Activated CD4-positive, CD25-positive, alpha-beta regulatory T cell treated with anti-CD3 and anti-CD28 coated beads, Interleukin-2, amount 50 U/mL, for 16 hours (primary cell): ENCODE measurements at regions not wholly inside any gene's neighbourhood (a gene's known extent, or its start where the extent isn't known, plus 50 kb on each side); places are given as distances from the start of the nearest gene placed in this dataset.
"Not testable (repeated sequence)": the region's sequence is repeated elsewhere in the genome, so short reads cannot be mapped to it uniquely, and the experiment has no call there.

Source experiments
- DNase-seq: peaks from one replicate; pipeline ENCODE4 v3.0.0-alpha.2; 2020; ENCODE audit warnings: low read depth, low spot score

DNA sequence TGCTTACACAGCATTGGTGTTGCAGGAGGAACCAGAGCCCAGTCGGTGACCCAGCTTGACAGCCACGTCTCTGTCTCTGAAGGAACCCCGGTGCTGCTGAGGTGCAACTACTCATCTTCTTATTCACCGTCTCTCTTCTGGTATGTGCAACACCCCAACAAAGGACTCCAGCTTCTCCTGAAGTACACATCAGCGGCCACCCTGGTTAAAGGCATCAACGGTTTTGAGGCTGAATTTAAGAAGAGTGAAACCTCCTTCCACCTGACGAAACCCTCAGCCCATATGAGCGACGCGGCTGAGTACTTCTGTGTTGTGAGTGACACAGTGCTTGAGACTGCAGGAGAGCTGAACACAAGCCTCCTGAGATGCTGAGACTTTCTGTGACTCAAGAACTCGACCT, 173.3 kb upstream of the OR4E1 start:
- DNase-seq, result not testable (repeated sequence)

DNA sequence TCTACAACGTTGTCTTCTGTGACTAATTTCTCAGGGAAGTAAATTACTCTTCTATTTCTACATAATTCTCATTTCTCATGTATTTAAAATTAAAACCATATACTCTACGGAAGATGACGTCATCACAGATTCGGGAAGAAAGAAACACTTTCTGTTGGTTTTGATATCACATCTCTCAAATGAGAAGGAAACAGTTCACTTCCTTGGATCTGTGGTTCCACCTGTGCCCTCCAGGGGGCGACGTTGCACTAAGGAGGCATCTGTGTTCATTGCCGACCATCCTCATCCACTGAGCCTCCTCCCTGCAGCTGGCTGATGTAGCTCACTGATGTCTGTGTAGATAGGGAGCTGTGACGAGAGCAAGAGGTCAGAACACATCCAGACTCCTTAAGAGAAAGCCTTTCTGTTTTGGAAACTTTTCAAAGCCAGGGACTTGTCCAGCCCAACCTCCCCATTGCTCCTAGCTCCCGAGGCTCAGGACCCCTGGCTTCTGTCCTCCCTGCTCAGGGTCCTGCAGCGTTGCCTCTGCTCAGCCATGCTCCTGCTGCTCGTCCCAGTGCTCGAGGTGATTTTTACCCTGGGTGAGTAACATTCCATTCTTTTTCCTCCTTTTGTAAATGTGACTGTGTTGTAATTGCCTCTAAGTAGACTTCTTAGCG, 172.7 kb upstream of the OR4E1 start:
- peak; percentile 39 for DNase-seq

DNA sequence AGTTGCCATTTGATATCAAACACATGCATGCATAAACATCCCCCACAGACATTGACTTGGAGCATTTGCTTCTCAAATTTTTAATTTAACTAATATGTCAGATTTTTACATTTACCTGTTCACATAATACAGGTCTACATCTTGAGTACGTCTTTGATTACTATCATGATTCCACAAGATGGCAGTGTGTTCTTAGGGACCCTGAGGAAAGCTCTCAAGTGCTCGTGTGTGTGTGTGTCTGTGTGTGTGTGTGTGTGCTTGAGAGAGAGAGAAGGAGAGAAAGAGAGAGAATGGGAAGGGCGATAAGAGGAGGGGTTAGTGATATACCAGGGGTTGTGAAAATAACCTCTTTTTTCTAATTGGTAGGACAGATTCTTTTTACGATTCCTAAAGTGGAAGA, 167.1 kb upstream of the OR4E1 start:
- no peak for DNase-seq

DNA sequence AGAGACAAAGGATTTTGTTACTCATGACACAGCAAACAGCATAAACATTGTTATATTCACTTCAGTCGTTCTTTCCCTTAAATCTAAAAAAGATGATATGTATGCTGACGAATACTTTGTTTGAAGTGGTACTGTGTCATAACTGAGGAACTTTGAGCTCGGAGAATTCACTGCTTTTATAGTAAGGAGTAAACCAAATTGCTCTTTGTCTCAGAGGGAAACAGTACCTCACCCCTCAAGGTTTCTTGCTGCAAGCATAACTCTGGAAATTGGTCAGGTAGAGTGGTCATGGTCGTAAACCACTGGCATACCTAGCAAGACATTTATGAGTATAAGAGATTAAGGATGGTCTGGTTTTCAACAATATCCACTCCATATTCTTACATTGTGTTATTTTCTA, 160.2 kb upstream of the OR4E1 start:
- DNase-seq, result no peak

DNA sequence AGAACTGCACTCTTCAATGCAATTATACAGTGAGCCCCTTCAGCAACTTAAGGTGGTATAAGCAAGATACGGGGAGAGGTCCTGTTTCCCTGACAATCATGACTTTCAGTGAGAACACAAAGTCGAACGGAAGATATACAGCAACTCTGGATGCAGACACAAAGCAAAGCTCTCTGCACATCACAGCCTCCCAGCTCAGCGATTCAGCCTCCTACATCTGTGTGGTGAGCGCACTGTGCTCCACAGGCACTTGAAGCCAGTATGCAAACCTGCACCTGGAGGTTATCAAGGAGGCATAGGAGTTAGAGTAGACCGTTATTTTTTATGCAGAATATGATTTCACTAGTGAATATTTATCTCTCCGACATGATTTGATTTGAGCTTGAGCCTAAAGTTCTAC, 152.2 kb upstream of the OR4E1 start:
- no peak for DNase-seq

DNA sequence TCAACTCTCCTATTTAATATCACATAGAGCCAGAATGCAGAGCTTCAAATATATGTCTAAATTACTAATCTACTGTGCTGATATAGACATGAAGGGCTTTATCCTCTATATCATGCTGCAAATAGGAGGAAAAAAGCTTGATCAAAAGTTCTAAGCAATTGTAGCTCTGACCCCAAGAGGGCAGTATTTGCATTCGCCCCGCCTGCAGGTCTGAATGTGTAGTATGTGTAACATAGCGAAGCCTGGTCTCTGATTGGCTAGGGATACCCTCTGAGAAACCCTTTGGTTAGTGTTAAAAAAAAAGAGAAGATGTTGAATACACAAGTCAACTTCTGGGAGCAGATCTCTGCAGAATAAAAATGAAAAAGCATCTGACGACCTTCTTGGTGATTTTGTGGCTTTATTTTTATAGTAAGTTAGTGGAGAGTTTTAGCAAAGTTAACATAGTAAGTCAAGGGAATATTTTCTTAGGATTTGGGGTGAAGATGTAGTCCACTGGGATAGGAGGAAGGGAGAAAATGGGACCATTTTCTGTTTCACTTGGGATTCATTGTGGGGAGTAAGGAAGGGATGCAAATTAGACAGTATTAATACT, 151.6 kb upstream of the OR4E1 start:
- DNase-seq, result peak; percentile 18

DNA sequence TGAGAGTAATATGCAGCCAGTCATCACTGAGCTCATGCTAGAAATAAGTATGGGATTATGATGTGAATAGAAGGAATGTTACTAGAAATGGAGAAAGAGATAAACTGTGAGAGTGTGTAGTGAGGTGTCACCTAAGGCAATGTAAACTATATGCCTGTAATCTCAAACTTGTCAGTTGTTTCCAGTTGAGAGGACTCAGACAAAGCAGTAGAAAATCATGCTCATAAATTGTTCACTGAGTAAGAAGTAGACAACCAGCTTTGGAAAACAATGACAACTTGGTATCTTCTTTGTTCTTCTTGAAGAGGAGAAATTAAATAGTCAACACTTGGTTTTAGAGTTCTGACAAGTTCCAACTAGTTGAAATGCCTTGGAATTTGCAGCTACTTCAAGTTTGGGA, 148.5 kb upstream of the OR4E1 start:
- DNase-seq, result no peak

DNA sequence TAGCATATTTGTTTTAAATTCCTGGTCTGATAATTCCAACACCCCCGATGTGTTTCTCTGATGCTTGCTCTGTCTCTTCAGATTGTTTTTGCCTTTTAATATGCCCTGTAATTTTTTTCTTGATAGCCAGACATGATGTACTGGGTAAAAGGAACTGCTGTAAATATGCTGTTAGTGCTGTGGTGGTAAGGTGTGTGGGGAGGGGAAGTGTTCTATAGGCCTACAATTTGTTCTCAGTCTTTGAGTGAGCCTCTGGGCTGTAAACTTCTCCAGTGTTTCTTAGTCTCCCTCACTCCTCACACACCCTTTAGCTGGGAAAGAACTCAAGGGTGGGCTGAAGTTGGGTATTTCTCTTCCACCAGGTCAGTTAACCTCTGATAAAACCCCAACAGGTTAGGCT, 147.0 kb upstream of the OR4E1 start:
- no peak for DNase-seq

DNA sequence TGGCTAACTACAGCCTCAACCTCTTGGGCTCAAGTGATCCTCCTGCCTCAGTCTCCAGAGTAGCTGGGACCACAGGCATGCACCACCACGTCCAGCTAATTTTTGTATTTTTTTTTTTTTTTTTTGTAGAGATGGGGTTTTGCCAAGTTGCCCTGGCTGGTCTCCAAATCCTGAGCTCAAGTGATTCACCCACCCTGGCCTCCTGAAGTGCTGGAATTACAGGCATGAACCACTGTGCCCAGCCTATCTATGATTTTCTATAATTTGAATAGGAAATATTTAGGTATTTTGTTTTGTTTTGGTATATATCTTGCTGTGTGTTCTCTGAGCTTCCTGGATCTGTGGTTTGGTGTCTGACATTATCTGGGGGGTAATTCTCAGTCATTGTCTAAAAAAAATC, 146.3 kb upstream of the OR4E1 start:
- DNase-seq, result not testable (repeated sequence)

DNA sequence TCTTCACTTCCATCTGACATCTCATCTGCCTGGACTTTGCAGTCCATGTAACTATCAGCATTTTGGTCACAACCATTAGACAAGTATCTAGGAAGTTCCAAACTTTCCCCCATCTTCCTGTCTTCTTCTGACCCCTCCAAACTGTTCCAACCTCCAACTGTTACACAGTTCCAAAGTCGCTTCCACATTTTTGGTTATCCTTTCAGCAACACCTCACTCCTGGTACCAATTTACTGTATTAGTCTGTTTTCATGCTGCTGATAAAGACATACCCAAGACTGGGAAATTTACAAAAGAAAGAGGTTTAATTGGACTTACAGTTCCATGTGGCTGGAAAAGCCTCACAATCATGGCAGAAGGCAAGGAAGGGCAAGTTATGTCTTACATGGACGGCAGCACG, 143.4 kb upstream of the OR4E1 start:
- not testable (repeated sequence) for DNase-seq

DNA sequence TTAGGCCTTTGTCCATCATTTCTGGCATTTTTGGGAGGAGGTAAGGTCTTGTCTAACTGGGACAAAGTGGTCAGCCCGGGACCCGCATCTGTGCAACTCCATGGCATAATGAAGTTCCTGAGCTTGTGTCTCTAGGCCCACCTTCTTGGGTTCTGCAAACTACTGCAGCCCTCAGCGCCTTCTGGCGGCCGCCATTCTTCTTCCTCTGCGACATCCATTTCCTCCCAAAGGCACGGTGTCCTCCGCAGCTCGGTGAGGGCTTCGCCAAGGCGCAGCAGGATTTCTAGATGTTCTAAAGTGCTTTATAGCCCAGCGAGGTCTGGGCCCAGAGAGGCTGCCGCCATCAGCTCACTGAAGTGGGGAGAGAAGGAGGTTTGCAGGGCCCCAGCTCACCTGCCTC, 134.4 kb upstream of the OR4E1 start:
- no peak for DNase-seq

DNA sequence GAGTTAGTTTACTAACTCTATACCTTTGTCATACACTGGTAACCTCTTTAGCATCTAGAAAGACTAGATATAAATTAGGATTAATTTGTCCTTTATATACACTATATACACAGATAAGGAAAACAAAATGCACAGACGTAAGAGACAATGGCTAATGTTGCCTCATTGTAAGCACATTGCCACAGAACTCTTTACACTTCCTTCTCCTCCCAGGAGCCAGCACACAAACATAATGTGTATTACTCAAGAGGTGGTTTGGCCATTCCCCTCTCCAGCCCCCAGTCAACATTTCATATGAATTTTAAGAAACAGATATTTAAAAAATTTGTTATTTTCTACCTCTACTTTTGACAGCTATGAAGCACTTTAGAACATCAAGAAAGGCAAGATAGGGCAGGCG, 131.4 kb upstream of the OR4E1 start:
- no peak for DNase-seq

DNA sequence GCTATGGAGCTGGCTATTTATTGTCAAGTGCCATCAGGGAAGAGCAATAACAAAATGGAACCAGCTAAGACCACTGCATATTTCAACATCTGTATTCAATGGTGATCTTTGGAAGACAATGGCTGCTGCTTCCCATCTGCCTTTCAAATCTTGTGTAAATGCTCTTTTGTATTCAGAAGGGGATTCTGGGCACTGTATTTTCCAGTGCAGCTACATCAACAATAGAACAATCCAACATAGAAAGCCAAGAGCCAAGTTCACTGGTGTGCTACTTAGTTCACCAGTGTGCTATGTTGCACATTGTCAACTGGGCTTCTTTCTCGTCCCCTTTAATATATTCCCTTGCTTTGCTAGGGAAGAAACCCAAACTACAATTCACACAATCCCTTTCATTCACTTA, 128.8 kb upstream of the OR4E1 start:
- no peak for DNase-seq

DNA sequence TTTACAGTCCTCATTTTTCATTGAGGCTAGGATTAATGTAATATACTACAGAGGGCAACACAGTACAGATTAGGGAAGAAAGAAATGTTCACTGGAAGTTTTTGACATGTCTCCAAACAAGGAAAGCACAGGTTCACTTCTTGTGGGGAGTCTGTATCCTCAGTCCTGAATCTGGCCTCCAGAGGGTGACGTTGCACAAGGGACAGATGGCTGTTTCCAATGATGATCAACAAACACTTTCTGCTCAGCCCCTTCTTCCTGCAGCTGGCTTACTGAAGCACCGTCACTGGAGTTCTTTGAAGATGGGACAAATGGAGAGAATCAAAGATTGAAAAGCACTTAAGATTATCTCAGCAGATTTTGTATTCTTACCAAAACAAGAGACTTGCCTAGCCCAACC, 123.3 kb upstream of the OR4E1 start:
- DNase-seq, result no peak

DNA sequence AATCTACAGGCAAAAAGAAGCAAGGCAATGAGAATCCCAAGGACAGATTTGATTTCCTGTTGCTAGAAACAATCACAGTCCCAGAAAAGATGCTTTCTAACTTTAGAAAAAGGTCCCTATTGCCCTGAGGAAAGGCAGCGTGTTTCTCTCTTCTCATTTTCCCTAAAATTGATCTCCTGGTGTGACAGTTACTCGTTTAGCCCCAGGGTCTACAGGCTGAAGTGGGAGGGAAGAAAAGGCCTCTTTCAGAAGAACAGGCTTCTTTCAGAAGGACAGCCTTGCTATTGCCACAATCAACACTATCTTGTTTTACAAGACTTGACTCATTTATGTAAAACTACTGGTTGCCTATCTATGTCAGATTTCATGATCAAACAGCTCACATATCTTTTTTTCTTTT, 121.8 kb upstream of the OR4E1 start:
- no peak for DNase-seq

DNA sequence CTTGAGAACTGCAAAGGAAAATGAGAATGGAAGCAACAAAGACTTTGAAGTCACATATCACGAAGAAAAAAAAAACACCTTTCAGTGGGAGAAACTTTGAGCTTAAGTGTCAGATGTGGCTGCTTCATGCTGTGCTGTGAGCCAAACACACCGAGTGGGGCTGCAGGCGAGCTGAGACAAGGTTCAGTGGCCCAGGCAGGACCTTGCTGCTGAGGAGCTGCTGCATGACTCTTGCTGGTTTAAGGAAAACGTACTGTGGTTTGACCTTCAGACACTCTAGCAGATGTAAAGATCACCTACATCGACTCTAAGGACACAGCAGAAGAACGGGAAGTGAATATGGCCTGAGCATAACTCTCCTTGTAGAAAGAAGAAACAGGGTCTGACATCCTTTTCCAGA, 118.1 kb upstream of the OR4E1 start:
- no peak for DNase-seq

DNA sequence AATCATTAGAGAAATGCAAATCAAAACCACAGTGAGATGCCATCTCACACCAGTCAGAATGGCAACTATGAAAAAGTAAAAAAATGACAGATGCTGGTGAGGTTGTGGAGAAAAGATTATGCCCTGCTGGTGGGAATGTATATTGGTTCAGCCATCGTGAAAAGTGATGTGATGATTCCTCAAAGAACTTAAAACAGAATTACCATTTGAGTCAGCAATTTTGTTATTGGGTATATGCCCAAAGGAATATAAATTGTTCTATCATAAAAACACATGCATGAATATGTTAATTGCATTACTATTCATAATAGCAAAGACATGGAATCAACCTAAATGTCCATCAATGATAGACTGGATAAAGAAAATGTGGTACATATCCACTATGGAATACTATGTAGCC, 115.1 kb upstream of the OR4E1 start:
- DNase-seq, result not testable (repeated sequence)

DNA sequence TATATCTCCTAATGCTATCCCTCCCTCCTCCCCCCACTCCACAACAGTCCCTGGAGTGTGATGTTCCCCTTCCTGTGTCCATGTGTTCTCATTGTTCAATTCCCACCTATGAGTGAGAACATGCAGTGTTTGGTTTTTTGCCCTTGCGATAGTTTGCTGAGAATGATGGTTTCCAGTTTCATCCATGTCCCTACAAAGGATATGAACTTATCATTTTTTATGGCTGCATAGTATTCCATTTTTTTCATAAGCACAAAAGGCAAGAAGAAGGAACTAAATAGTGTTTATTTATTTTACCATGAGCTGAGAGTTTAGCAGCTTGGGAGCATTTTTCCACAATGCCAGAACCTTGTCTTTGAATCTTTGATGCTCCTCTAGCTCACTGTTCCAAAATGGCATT, 113.6 kb upstream of the OR4E1 start:
- DNase-seq, result not testable (repeated sequence)

DNA sequence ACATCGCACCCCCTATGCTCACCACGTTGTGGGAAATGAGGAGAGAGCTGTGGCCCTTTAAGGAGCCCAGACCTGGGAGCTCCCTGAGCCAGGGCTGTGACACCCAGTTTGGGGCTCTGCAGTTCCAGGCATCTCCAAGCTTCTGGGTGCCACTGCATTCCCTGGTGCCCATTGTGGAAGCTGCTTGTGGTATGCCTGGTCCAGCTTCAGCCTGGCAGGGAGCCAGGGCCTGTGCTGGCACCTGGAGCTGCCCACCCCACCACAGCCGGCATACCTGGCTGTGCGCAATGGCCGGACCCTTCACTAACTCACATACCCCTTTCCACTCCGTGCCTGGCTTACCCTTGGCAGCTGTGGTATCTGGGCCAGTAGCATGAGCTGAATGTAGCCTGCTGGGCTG, 107.9 kb upstream of the OR4E1 start:
- no peak for DNase-seq

DNA sequence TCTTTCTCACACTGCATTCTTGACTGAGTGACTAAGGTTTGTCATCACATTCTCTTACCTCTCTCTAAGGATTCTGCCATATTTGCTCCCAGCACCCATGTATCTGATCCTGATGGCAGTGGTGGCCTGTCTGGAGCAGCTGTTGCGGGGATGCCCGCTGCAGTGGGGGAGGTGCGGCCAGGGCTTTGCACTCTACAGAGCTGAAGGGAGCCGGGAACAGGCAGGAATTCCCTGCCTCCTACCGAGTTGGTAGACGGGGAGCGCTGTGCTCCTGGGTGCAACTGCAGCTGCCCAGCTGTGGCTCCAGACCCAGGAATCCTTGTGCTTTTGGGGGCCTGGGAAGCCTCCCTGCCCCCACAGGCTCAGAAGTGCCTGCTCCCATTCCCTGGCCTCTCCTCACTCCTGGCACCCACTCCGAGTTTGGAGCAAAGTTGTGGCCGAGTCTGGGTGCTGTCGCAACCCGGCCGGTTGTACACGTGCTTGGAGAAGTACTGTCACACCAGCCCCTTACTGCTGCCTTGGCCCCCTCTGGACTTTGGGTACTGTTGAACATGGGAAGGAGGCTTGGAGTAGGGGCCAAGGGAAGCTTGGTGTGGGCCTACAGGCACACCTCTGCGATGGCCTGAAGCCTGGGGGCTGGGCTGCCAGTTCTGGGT, 106.9 kb upstream of the OR4E1 start:
- DNase-seq, result no peak

DNA sequence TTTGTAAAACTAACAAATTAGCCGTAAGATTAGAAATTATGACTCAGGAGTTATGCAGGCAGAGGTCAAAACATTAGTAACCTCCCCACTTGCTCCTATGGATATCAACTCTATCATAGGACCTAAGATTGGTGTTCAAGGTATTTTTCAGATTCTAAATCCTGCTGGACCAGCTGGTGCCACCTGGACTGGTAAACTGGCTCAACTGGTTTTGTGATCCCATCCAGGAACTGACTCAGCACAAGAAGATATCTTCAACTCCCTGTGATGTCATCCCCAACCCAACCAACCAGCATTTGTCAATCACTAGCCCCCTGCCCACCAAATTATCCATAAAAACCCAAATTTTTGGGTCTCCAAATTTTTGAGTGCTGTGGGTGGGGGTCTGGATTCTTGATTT, 98.1 kb upstream of the OR4E1 start:
- DNase-seq, result no peak

DNA sequence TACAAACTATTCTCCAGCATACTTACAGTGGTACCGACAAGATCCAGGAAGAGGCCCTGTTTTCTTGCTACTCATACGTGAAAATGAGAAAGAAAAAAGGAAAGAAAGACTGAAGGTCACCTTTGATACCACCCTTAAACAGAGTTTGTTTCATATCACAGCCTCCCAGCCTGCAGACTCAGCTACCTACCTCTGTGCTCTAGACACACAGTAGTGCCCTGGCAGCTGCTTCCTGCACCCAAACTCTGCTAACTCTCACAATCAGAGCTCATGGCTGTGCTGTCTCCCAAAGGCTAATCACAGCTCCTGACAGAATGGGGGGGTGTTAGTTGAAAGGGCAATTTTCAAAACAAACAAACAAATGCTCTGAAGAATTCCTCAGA, 95.2 kb upstream of the OR4E1 start:
- no peak for DNase-seq

DNA sequence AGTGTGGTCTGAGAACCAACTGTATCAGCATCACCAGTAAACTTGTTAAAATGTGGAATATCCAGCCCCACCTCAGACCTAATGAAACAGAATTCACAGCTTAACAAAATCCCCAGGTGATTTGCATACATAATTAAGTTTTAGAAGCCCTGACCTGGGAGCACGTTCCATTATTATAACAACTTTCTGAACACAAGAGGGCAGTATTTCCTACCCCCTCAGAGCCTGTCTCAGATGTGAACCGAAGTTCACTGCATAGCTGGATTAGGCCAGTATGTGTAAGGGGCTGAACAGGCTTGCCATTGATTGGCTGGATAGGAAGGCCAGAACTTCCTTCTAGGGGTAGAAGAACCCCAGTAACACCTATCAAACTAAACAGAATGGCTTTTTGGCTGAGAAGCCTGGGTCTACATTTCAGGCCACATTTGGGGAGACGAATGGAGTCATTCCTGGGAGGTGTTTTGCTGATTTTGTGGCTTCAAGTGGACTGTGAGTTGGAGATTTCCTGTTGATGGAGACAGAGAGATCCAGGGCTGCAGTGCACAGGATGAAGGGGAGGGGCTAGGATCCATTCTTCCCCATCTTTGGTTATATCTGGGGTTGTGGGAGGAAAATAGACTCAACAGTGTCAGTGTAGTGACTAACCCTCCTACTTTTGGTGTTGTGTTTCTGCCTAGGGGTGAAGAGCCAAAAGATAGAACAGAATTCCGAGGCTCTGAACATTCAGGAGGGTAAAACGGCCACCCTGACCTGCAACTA, 94.7 kb upstream of the OR4E1 start:
- no peak for DNase-seq
